ENCODE measurements at regions not wholly inside any gene's neighbourhood (a gene's known extent, or its start where the extent isn't known, plus 50 kb on each side); places are given as distances from the start of the nearest gene placed in this dataset.

- no peaks in the 10 kb centered on the region for H3F3A ChIP-seq (ENCODE audit: insufficient read depth)
- no peak overlapping the region for H3K4me2 ChIP-seq (ENCODE audit: low read depth, low read length, poor library complexity, severe bottlenecking)
- no peaks in the 10 kb centered on the region for H3K9me3 ChIP-seq (ENCODE audit: insufficient read depth, low read length)
- no peak overlapping the region for H2AFZ ChIP-seq (ENCODE audit: low read depth, low read length, severe bottlenecking)
- no peaks in the 10 kb centered on the region for H3K9me2 ChIP-seq (replicated peaks; ENCODE audit: insufficient read depth, low read length)
- no peaks in the 10 kb centered on the region for H4K20me1 ChIP-seq (ENCODE audit: low read depth, low read length)
- no peaks in the 10 kb centered on the region for H3K79me2 ChIP-seq (ENCODE audit: insufficient read depth, low read length)
- TF ChIP-seq, protein P1, sequence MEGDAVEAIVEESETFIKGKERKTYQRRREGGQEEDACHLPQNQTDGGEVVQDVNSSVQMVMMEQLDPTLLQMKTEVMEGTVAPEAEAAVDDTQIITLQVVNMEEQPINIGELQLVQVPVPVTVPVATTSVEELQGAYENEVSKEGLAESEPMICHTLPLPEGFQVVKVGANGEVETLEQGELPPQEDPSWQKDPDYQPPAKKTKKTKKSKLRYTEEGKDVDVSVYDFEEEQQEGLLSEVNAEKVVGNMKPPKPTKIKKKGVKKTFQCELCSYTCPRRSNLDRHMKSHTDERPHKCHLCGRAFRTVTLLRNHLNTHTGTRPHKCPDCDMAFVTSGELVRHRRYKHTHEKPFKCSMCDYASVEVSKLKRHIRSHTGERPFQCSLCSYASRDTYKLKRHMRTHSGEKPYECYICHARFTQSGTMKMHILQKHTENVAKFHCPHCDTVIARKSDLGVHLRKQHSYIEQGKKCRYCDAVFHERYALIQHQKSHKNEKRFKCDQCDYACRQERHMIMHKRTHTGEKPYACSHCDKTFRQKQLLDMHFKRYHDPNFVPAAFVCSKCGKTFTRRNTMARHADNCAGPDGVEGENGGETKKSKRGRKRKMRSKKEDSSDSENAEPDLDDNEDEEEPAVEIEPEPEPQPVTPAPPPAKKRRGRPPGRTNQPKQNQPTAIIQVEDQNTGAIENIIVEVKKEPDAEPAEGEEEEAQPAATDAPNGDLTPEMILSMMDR (IDR thresholded peaks at IDR 0.05; ENCODE audit: insufficient read depth, low read length, poor library complexity, severe bottlenecking), result no peak
- no peak for TF ChIP-seq EZH2phosphoT487 (conservative IDR thresholded peaks at IDR 0.05; ENCODE audit: low read length)
- no peaks in the 10 kb centered on the region for H3K27me3 ChIP-seq (ENCODE audit: low read length)
- H3K9ac ChIP-seq (ENCODE audit: low read length), result no peak overlapping the region
- H3K4me3 ChIP-seq (ENCODE audit: insufficient read depth, low read length, poor library complexity, severe bottlenecking), result no peak overlapping the region
- H3K27ac ChIP-seq (ENCODE audit: low read depth, low read length), result no peak overlapping the region
- H3K36me3 ChIP-seq (ENCODE audit: low read length), result no peaks in the 10 kb centered on the region
These were observed 150.4 kb upstream of the CYLC2 start for GRCh38 chr9:102844716-102845115.

GRCh38 chr9:102842423-102842822 lies 152.7 kb upstream of the CYLC2 start:
- no peak overlapping the region for H3K4me3 ChIP-seq (ENCODE audit: insufficient read depth, low read length, poor library complexity, severe bottlenecking)
- H3K27me3 ChIP-seq (ENCODE audit: low read length), result no peaks in the 10 kb centered on the region
- no peak overlapping the region for H3K9ac ChIP-seq (ENCODE audit: low read length)
- H3F3A ChIP-seq (ENCODE audit: insufficient read depth), result no peaks in the 10 kb centered on the region
- H3K36me3 ChIP-seq (ENCODE audit: low read length), result no peaks in the 10 kb centered on the region
- no peaks in the 10 kb centered on the region for H3K9me3 ChIP-seq (ENCODE audit: insufficient read depth, low read length)
- H4K20me1 ChIP-seq (ENCODE audit: low read depth, low read length), result no peaks in the 10 kb centered on the region
- H3K4me2 ChIP-seq (ENCODE audit: low read depth, low read length, poor library complexity, severe bottlenecking), result no peak overlapping the region
- TF ChIP-seq, protein P1 (IDR thresholded peaks at IDR 0.05; ENCODE audit: insufficient read depth, low read length, poor library complexity, severe bottlenecking), result no peak
- TF ChIP-seq EZH2phosphoT487 (conservative IDR thresholded peaks at IDR 0.05; ENCODE audit: low read length), result no peak
- no peaks in the 10 kb centered on the region for H3K79me2 ChIP-seq (ENCODE audit: insufficient read depth, low read length)
- H3K9me2 ChIP-seq (replicated peaks; ENCODE audit: insufficient read depth, low read length), result no peaks in the 10 kb centered on the region
- no peak overlapping the region for H2AFZ ChIP-seq (ENCODE audit: low read depth, low read length, severe bottlenecking)
- no peak overlapping the region for H3K27ac ChIP-seq (ENCODE audit: low read depth, low read length)

- H3K27me3 ChIP-seq (ENCODE audit: low read length), result no peaks in the 10 kb centered on the region
- H3K27ac ChIP-seq (ENCODE audit: low read depth, low read length), result no peak overlapping the region
- no peaks in the 10 kb centered on the region for H3F3A ChIP-seq (ENCODE audit: insufficient read depth)
- H2AFZ ChIP-seq (ENCODE audit: low read depth, low read length, severe bottlenecking), result no peak overlapping the region
- H3K36me3 ChIP-seq (ENCODE audit: low read length), result no peaks in the 10 kb centered on the region
- no peaks in the 10 kb centered on the region for H3K9me2 ChIP-seq (replicated peaks; ENCODE audit: insufficient read depth, low read length)
- H3K4me3 ChIP-seq (ENCODE audit: insufficient read depth, low read length, poor library complexity, severe bottlenecking), result no peak overlapping the region
- H3K79me2 ChIP-seq (ENCODE audit: insufficient read depth, low read length), result no peaks in the 10 kb centered on the region
- H3K9me3 ChIP-seq (ENCODE audit: insufficient read depth, low read length), result no peaks in the 10 kb centered on the region
- no peak for TF ChIP-seq EZH2phosphoT487 (conservative IDR thresholded peaks at IDR 0.05; ENCODE audit: low read length)
- TF ChIP-seq, protein P1 (IDR thresholded peaks at IDR 0.05; ENCODE audit: insufficient read depth, low read length, poor library complexity, severe bottlenecking), result no peak
- H3K9ac ChIP-seq (ENCODE audit: low read length), result no peak overlapping the region
- no peak overlapping the region for H3K4me2 ChIP-seq (ENCODE audit: low read depth, low read length, poor library complexity, severe bottlenecking)
- H4K20me1 ChIP-seq (ENCODE audit: low read depth, low read length), result no peaks in the 10 kb centered on the region
These were observed 153.8 kb upstream of the CYLC2 start for GRCh38 chr9:102841376-102841775.
